ENCODE measurements at regions not wholly inside any gene's neighbourhood (a gene's known extent, or its start where the extent isn't known, plus 50 kb on each side); places are given as distances from the start of the nearest gene placed in this dataset.

DNA sequence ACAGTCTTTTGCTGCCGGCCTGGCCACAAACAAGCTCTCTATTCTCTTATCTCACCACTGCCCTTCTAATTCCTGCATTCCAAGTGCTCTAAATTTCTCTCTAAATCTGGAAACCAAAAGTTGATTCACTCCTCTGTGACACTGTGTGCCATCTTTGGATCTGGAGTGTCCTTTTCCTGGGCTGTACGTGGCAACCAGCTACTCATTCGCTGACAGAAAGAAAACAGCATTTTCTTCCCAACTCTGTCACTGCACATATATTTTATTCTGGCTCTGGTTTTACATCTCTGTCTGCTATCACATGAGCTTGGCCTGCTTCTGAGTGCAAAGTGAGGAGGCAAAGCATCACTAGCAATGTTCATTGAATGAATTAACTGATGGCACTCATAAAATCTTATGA lies 397.2 kb upstream of the MAP3K7 start:
- TF ChIP-seq, protein P1, sequence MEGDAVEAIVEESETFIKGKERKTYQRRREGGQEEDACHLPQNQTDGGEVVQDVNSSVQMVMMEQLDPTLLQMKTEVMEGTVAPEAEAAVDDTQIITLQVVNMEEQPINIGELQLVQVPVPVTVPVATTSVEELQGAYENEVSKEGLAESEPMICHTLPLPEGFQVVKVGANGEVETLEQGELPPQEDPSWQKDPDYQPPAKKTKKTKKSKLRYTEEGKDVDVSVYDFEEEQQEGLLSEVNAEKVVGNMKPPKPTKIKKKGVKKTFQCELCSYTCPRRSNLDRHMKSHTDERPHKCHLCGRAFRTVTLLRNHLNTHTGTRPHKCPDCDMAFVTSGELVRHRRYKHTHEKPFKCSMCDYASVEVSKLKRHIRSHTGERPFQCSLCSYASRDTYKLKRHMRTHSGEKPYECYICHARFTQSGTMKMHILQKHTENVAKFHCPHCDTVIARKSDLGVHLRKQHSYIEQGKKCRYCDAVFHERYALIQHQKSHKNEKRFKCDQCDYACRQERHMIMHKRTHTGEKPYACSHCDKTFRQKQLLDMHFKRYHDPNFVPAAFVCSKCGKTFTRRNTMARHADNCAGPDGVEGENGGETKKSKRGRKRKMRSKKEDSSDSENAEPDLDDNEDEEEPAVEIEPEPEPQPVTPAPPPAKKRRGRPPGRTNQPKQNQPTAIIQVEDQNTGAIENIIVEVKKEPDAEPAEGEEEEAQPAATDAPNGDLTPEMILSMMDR (IDR thresholded peaks at IDR 0.05; ENCODE audit: low read depth, low read length, missing input control), result no peak
- TF ChIP-seq JUND (IDR thresholded peaks at IDR 0.05) (no peak), RAD21 (IDR thresholded peaks at IDR 0.05) (no peak)
- TF ChIP-seq, protein P2, sequence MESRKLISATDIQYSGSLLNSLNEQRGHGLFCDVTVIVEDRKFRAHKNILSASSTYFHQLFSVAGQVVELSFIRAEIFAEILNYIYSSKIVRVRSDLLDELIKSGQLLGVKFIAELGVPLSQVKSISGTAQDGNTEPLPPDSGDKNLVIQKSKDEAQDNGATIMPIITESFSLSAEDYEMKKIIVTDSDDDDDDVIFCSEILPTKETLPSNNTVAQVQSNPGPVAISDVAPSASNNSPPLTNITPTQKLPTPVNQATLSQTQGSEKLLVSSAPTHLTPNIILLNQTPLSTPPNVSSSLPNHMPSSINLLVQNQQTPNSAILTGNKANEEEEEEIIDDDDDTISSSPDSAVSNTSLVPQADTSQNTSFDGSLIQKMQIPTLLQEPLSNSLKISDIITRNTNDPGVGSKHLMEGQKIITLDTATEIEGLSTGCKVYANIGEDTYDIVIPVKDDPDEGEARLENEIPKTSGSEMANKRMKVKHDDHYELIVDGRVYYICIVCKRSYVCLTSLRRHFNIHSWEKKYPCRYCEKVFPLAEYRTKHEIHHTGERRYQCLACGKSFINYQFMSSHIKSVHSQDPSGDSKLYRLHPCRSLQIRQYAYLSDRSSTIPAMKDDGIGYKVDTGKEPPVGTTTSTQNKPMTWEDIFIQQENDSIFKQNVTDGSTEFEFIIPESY (IDR thresholded peaks at IDR 0.05), result no peak

All from liver (tissue), 3 donors.